Peyer's patch (tissue), 4 donors: ENCODE measurements at regions not wholly inside any gene's neighbourhood (a gene's known extent, or its start where the extent isn't known, plus 50 kb on each side); places are given as distances from the start of the nearest gene placed in this dataset.

Source experiments
- DNase-seq, 3 donors: peaks; one replicate each; pipeline ENCODE4 v3.0.0-alpha.2; 2017 to 2019
- H3K27ac ChIP-seq, 4 donors: fragments of 200-600 bp; sonication (generic); one replicate each; pipeline ENCODE4 v1.5.1; 2016 to 2019
- H3K27me3 ChIP-seq, 2 donors: fragments of 200-600 bp; sonication (generic); one replicate each; pipeline ENCODE4 v1.5.1; 2019
- H3K36me3 ChIP-seq, 3 donors: fragments of 200-600 bp; sonication (generic); one replicate each; pipeline ENCODE4 v1.5.1; 2016 to 2019
- H3K4me1 ChIP-seq, 4 donors: fragments of 200-600 bp; sonication (generic); one replicate each; pipeline ENCODE4 v1.5.1; 2016 to 2019
- H3K4me3 ChIP-seq, 4 donors: fragments of 200-600 bp; sonication (generic); 1 replicate in 3 of 4; 2 replicates in 1 of 4; pipeline ENCODE4 v1.5.1; 2016 to 2019; ENCODE audit warnings: mild to moderate bottlenecking in 1 of 4
- H3K9me3 ChIP-seq, 4 donors: fragments of 200-600 bp; sonication (generic); one replicate each; pipeline ENCODE4 v1.5.1; 2016 to 2019; ENCODE audit warnings: mild to moderate bottlenecking in 1 of 4
- CTCF ChIP-seq, 6 experiments: fragments of 450-650 bp in 4 of 6; fragments of 200-600 bp in 2 of 6; sonication (generic) in 1 of 6; IDR thresholded peaks; one replicate each; pipeline ENCODE4 v1.5.1; 2017 to 2019; ENCODE audit warnings: antibody characterized with exemption in 6 of 6, mild to moderate bottlenecking in 3 of 6, moderate library complexity in 1 of 6
- POLR2A ChIP-seq, 2 donors: fragments of 450-650 bp; IDR thresholded peaks; one replicate each; pipeline ENCODE4 v1.5.1; 2017; ENCODE audit warnings: antibody characterized with exemption in 2 of 2, mild to moderate bottlenecking in 2 of 2, moderate library complexity in 2 of 2

DNA sequence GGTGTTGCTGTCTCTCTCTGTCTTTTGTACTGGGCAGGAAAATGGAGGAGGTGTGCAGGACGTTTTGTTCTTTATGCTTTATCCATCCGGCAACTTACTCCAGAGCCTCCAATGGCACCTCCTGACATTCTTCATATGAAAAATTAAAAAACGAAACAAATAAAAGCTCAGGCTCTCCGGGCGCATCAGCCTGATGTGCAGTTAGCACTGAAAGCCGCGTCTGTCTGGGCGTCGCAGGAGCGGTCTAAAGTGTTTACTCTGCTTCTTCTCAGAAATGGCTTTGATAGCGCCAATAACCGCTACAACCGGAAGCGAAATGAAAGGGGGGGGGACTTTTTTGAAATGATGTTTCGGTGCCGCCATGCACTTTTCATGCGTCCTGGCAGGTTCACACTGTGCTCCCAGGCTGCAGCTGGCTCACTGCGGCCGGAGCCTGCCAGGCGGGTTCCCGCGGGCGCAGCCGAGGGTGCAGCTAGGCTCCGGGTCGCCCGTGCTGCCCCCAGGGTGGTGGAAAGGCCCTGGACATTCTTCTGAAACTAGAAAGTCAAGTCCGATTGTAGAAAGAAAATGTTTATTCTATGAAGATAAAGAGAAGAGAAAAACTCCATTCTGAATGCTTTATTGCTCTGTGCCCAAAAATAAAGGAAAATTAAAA lies 407.7 kb upstream of the IRX1 start:
- Histone ChIP-seq H3K27ac (no peak overlapping the region), H3K9me3 (no peaks in the 10 kb centered on the region), H3K27me3 (no peaks in the 10 kb centered on the region), H3K36me3 (no peaks in the 10 kb centered on the region), H3K4me1 (no peaks in the 10 kb centered on the region), H3K4me3 (no peak overlapping the region)
- TF ChIP-seq POLR2A (IDR thresholded peaks at IDR 0.05) = no peak
- TF ChIP-seq CTCF (IDR thresholded peaks at IDR 0.05) = no peak
- no peak for DNase-seq

DNA sequence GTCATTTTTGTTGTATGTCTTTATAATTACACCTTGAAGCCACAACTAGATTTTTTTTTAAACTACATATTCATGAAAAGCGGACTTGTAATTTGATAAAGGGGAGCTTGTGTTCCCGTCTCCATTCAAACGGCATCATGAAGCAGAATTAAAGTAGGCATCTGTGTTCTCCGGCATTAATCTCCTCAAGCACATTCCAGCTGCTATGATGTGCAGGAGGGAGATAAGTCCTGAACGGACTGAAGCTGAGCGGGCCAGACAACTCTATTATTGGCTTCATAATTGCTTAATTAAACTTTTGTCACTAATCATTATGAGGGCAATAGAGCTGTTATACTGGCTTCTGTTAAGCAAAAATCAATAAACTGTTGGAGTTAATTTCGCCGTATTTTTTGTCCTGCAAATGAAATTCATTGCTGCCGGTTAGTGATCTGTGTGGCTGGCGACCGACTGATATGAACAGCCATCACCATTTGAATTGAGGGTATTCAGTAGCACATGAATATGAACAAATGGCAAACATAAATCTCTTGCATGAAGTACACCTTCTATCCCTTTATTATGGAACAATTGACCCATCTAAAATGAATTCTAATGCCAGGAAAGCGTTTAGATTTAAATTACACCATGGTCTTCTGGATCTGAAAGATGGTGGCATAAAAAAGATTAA lies 408.8 kb upstream of the IRX1 start:
- Histone ChIP-seq H3K27me3 (no peaks in the 10 kb centered on the region), H3K4me3 (no peak overlapping the region)

GRCh38 chr5:3186156-3186555 lies 409.5 kb upstream of the IRX1 start:
- TF ChIP-seq CTCF (IDR thresholded peaks at IDR 0.05) (no peak), POLR2A (IDR thresholded peaks at IDR 0.05) (no peak)
- Histone ChIP-seq H3K36me3 (no peaks in the 10 kb centered on the region), H3K4me3 (no peak overlapping the region), H3K4me1 (no peaks in the 10 kb centered on the region), H3K9me3 (no peaks in the 10 kb centered on the region), H3K27me3 (no peaks in the 10 kb centered on the region), H3K27ac (no peak overlapping the region)
- DNase-seq = no peak

More for the DNA sequence above, 408.8 kb upstream of the IRX1 start:
- TF ChIP-seq CTCF (IDR thresholded peaks at IDR 0.05) = no peak
- no peak for TF ChIP-seq POLR2A (IDR thresholded peaks at IDR 0.05)
- H3K9me3 ChIP-seq = no peaks in the 10 kb centered on the region
- H3K36me3 ChIP-seq = no peaks in the 10 kb centered on the region
- no peak overlapping the region for H3K27ac ChIP-seq
- no peak for DNase-seq
- H3K4me1 ChIP-seq = no peaks in the 10 kb centered on the region

GRCh38 chr5:3185488-3185887 lies 410.1 kb upstream of the IRX1 start:
- H3K9me3 ChIP-seq = no peaks in the 10 kb centered on the region
- DNase-seq = no peak
- no peak for TF ChIP-seq CTCF (IDR thresholded peaks at IDR 0.05)
- no peak for TF ChIP-seq POLR2A (IDR thresholded peaks at IDR 0.05)
- no peaks in the 10 kb centered on the region for H3K27me3 ChIP-seq
- H3K27ac ChIP-seq = no peak overlapping the region
- no peaks in the 10 kb centered on the region for H3K4me1 ChIP-seq
- H3K36me3 ChIP-seq = no peaks in the 10 kb centered on the region
- no peak overlapping the region for H3K4me3 ChIP-seq

- H3K4me1 ChIP-seq = no peaks in the 10 kb centered on the region
- H3K4me3 ChIP-seq = no peak overlapping the region
- H3K27me3 ChIP-seq = no peaks in the 10 kb centered on the region
- no peaks in the 10 kb centered on the region for H3K9me3 ChIP-seq
- H3K27ac ChIP-seq = no peak overlapping the region
- no peak for DNase-seq
- TF ChIP-seq CTCF (IDR thresholded peaks at IDR 0.05) (no peak), POLR2A (IDR thresholded peaks at IDR 0.05) (no peak)
- H3K36me3 ChIP-seq = no peaks in the 10 kb centered on the region
Observed at GRCh38 chr5:3182133-3182876, 413.3 kb upstream of the IRX1 start.
